CD8-positive, alpha-beta memory T cell (primary cell): ENCODE measurements at regions not wholly inside any gene's neighbourhood (a gene's known extent, or its start where the extent isn't known, plus 50 kb on each side); places are given as distances from the start of the nearest gene placed in this dataset.
"Not testable (repeated sequence)": the region's sequence is repeated elsewhere in the genome, so short reads cannot be mapped to it uniquely, and the experiment has no call there.

Experiments used
- CTCF ChIA-PET: fragments of 350-600 bp; sonication (Branson Sonifier 250); formaldehyde crosslinking; loops from one replicate; lab custom pipeline; 2021; ENCODE audit warnings: antibody characterized with exemption; lab: Charles Lee
- POLR2A ChIA-PET: fragments of 350-600 bp; sonication (Branson Sonifier 250); formaldehyde crosslinking; loops from one replicate; lab custom pipeline; 2021; ENCODE audit warnings: antibody characterized with exemption; lab: Charles Lee
- DNase-seq, 5 donors: peaks; one replicate each; pipeline versions ENCODE4 v3.0.0 to v3.0.0-alpha.2; 2020 to 2022; ENCODE audit warnings: mixed read lengths in 1 of 5
- H3K27ac ChIP-seq: one replicate; pipeline ENCODE4 v1.7.0; 2013; ENCODE audit warnings: low read depth, mild to moderate bottlenecking, low read length, moderate library complexity
- H3K27me3 ChIP-seq: 2 replicates; pipeline ENCODE4 v1.7.0; 2013; ENCODE audit warnings: low read length, mild to moderate bottlenecking; ENCODE audit not compliant: insufficient read depth, poor library complexity, severe bottlenecking
- H3K36me3 ChIP-seq: 2 replicates; pipeline ENCODE4 v1.7.0; 2013; ENCODE audit warnings: mild to moderate bottlenecking, low read length, moderate library complexity; ENCODE audit not compliant: insufficient read depth
- H3K4me1 ChIP-seq: 2 replicates; pipeline ENCODE4 v1.7.0; 2013; ENCODE audit warnings: mild to moderate bottlenecking, low read length, moderate library complexity; ENCODE audit not compliant: insufficient read depth
- H3K4me3 ChIP-seq: 2 replicates; pipeline ENCODE4 v1.7.0; 2013; ENCODE audit warnings: mild to moderate bottlenecking, low read length
- H3K9me3 ChIP-seq: 2 replicates; pipeline ENCODE4 v1.7.0; 2013; ENCODE audit warnings: mild to moderate bottlenecking, low read length
- H3K27ac Mint-ChIP-seq, 8 donors: one replicate each; pipeline ENCODE4 v1.8.0; 2020 to 2021; ENCODE audit warnings: mixed read lengths in 8 of 8, mild to moderate bottlenecking in 6 of 8, inconsistent platforms in 3 of 8, moderate library complexity in 3 of 8
- H3K27me3 Mint-ChIP-seq, 2 donors: one replicate each; pipeline ENCODE4 v1.8.0; 2020 to 2021; ENCODE audit warnings: mixed read lengths in 2 of 2, mild to moderate bottlenecking in 1 of 2, moderate library complexity in 1 of 2
- H3K36me3 Mint-ChIP-seq, 3 donors: one replicate each; pipeline ENCODE4 v1.8.0; 2020 to 2021; ENCODE audit warnings: mixed read lengths in 3 of 3, inconsistent platforms in 1 of 3, mild to moderate bottlenecking in 1 of 3
- H3K4me1 Mint-ChIP-seq, 3 donors: one replicate each; pipeline ENCODE4 v1.8.0; 2020 to 2021; ENCODE audit warnings: mixed read lengths in 3 of 3, inconsistent platforms in 1 of 3, mild to moderate bottlenecking in 1 of 3
- H3K4me3 Mint-ChIP-seq, 7 donors: one replicate each; pipeline ENCODE4 v1.8.0; 2020 to 2021; ENCODE audit warnings: mixed read lengths in 7 of 7, mild to moderate bottlenecking in 6 of 7, moderate library complexity in 4 of 7, inconsistent platforms in 2 of 7
- H3K9me3 Mint-ChIP-seq, 5 donors: one replicate each; pipeline ENCODE4 v1.8.0; 2020 to 2022; ENCODE audit warnings: mixed read lengths in 5 of 5, mild to moderate bottlenecking in 3 of 5, moderate library complexity in 2 of 5, inconsistent platforms in 1 of 5

DNA sequence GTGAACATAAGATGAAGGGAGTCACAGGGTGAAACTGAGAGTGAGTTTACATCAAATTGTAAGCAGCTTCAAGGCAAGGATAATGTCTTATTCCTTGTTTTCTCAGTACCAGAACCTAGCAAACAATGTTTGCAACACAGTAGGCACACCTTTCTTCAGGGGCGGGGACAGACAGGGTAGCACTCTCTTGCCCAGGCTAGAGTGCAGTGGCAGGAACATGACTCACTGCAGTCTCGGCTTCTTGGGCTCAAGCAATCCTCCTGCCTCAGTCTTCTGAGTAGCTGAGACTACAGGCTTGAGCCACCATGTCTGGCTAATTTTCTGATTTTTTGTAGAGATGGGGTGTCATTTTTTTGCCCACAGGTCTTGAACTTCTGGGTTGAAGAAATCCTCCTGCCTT lies 299.8 kb downstream of the CD83 start:
- no peak overlapping the region for H3K4me3 Mint-ChIP-seq
- Histone ChIP-seq H3K4me3 (no peak overlapping the region), H3K9me3 (no peaks in the 10 kb centered on the region), H3K27ac (no peak overlapping the region), H3K27me3 (no peaks in the 10 kb centered on the region), H3K4me1 (no peaks in the 10 kb centered on the region), H3K36me3 (no peaks in the 10 kb centered on the region)
- CTCF ChIA-PET: no interaction called here
- H3K9me3 Mint-ChIP-seq: no peaks in the 10 kb centered on the region
- POLR2A ChIA-PET: no interaction called here
- H3K4me1 Mint-ChIP-seq: no peaks in the 10 kb centered on the region
- peaks cover 0 to 7% (median 2%) of the 10 kb centered on the region in 3 donors for H3K36me3 Mint-ChIP-seq
- H3K27me3 Mint-ChIP-seq: peaks cover 0 to 7% of the 10 kb centered on the region in 2 donors
- H3K27ac Mint-ChIP-seq: no peak overlapping the region
- no peak for DNase-seq

DNA sequence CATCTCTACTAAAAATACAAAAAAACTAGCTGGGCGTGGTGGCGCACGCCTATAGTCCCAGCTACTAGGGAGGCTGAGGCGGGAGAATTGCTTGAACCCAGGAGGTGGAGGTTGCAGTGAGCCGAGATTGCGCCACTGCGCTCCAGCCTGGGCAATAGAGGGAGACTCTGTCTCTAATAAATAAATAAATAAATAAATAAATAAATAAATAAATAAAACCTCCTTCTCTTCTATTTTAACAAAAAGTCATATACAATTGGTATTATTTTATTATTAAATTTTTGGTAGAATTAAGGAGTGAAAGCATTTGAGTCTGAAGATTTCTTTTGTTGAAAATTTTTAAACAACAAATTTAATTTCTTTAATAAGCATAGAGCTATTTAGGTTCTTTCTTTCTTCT lies 301.7 kb downstream of the CD83 start:
- H3K36me3 Mint-ChIP-seq, CTCF ChIA-PET, H3K9me3 Mint-ChIP-seq, H3K4me1 Mint-ChIP-seq, H3K4me3 ChIP-seq, POLR2A ChIA-PET, H3K4me3 Mint-ChIP-seq, H3K9me3 ChIP-seq, H3K36me3 ChIP-seq, H3K27me3 ChIP-seq, H3K4me1 ChIP-seq, DNase-seq, H3K27ac ChIP-seq: not testable (repeated sequence)
- peak overlapping the region in 1 of 8 donors; percentile 39 for H3K27ac Mint-ChIP-seq
- H3K27me3 Mint-ChIP-seq: peaks cover 0 to 18% of the 10 kb centered on the region in 2 donors

DNA sequence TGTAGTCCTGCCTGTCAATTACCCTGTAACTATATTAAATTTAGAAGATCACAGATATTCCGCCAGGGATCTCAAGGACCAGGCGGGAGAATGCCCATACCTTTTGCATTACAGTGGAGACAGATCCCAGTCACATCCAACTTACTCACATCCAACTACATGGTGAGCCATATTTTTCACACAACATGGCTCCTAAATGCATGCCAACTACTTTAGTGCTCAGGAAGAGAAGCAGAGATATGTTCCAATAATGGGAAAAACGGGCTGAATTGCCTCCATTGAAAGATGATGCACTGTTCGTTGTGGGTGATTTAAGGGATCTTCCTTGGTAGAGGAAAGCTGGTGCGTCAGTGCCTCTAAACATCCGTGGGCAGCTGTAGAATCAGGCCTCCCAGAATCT lies 304.5 kb downstream of the CD83 start:
- peaks cover 1 to 20% of the 10 kb centered on the region in 2 donors for H3K27me3 Mint-ChIP-seq
- no peaks in the 10 kb centered on the region for H3K4me1 ChIP-seq
- no peak overlapping the region for H3K4me3 Mint-ChIP-seq
- H3K36me3 ChIP-seq: no peaks in the 10 kb centered on the region
- no peak for DNase-seq
- no peak overlapping the region for H3K27ac Mint-ChIP-seq
- no peak overlapping the region for H3K27ac ChIP-seq
- H3K27me3 ChIP-seq: no peaks in the 10 kb centered on the region
- peaks cover 0 to 10% (median 0%) of the 10 kb centered on the region in 3 donors for H3K36me3 Mint-ChIP-seq
- no peaks in the 10 kb centered on the region for H3K9me3 ChIP-seq
- POLR2A ChIA-PET: no interaction called here
- H3K4me1 Mint-ChIP-seq: no peaks in the 10 kb centered on the region
- H3K4me3 ChIP-seq: no peak overlapping the region
- CTCF ChIA-PET: no interaction called here
- no peaks in the 10 kb centered on the region for H3K9me3 Mint-ChIP-seq

DNA sequence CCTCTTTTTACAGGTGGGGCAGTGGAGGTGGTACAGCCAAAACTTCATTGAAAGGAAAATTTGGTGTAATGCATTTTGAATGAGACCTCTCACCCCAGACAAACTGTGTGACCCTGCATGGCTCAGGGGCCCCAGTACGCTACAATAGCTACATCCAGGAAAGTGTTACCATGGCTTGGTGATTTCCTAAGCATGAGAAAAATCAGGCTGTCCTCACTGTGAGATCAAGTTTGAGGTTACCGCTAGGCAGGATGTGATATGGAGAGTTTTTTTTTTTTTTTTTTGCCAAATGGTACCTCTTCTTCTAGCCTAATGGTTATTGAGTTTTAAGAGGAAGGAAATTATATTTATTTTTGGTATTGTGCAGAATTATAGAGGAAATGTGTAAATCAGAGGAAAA lies 305.3 kb downstream of the CD83 start:
- Mint-ChIP-seq H3K36me3 (peaks cover 0 to 10% (median 0%) of the 10 kb centered on the region in 3 donors), H3K27me3 (peaks cover 1 to 20% of the 10 kb centered on the region in 2 donors), H3K4me1 (no peaks in the 10 kb centered on the region), H3K9me3 (no peaks in the 10 kb centered on the region), H3K4me3 (no peak overlapping the region), H3K27ac (no peak overlapping the region)
- Histone ChIP-seq H3K36me3 (no peaks in the 10 kb centered on the region), H3K4me1 (no peaks in the 10 kb centered on the region), H3K27me3 (no peaks in the 10 kb centered on the region), H3K9me3 (no peaks in the 10 kb centered on the region), H3K4me3 (no peak overlapping the region), H3K27ac (no peak overlapping the region)
- ChIA-PET CTCF (no interaction called here), POLR2A (no interaction called here)
- no peak for DNase-seq

DNA sequence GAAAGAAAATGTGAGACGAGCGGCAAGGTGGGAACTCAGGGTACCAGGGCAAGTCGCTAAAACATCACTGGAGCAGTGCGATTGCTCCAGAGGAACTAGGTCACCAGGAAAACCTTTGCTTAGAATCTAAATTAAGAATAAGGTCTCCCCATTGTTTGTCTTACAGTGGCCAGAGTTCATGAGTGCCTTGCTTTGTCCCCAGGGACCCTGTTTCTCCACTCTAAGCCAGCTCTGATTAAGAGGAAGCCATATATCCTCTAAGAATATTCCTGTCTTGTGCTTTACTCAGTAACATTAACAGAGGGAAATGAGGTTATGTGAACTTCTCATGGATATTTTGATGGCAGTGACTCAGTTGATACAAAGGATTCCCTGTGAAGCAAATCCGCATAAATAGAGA lies 305.8 kb downstream of the CD83 start:
- H3K9me3 ChIP-seq: no peaks in the 10 kb centered on the region
- no peaks in the 10 kb centered on the region for H3K27me3 ChIP-seq
- Mint-ChIP-seq H3K36me3 (peaks cover 0 to 10% (median 0%) of the 10 kb centered on the region in 3 donors), H3K9me3 (no peaks in the 10 kb centered on the region), H3K4me1 (no peaks in the 10 kb centered on the region), H3K27ac (no peak overlapping the region), H3K4me3 (no peak overlapping the region), H3K27me3 (peaks cover 1 to 20% of the 10 kb centered on the region in 2 donors)
- no peak for DNase-seq
- H3K27ac ChIP-seq: no peak overlapping the region
- H3K4me1 ChIP-seq: no peaks in the 10 kb centered on the region
- POLR2A ChIA-PET: no interaction called here
- no peak overlapping the region for H3K4me3 ChIP-seq
- CTCF ChIA-PET: no interaction called here
- H3K36me3 ChIP-seq: no peaks in the 10 kb centered on the region

DNA sequence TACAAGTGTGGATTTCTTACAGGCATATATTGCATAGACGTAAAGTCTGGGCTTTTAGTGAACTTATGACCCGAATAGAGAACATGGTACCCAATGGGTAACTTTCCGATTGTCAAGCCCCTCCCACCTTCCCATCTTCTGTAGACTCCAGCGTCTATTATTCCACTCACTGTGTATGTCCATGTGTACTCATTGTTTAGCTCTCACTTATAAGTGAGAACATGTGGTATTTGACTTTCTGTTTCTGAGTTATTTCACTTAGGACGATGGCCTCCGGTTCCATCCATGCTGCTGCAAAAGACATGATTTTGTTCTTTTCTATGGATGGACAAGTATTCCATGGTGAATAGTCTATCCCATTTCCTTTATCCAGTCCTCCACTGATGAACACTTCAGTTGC lies 306.4 kb downstream of the CD83 start:
- Histone ChIP-seq H3K4me3 (no peak overlapping the region), H3K27ac (no peak overlapping the region), H3K27me3 (no peaks in the 10 kb centered on the region), H3K4me1 (no peaks in the 10 kb centered on the region), H3K36me3 (no peaks in the 10 kb centered on the region), H3K9me3 (no peaks in the 10 kb centered on the region)
- H3K4me1 Mint-ChIP-seq: no peaks in the 10 kb centered on the region
- H3K36me3 Mint-ChIP-seq: peaks cover 0 to 10% (median 0%) of the 10 kb centered on the region in 3 donors
- DNase-seq: no peak
- no peaks in the 10 kb centered on the region for H3K9me3 Mint-ChIP-seq
- CTCF ChIA-PET: no interaction called here
- POLR2A ChIA-PET: no interaction called here
- H3K27ac Mint-ChIP-seq: no peak overlapping the region
- H3K4me3 Mint-ChIP-seq: no peak overlapping the region
- peaks cover 1 to 21% of the 10 kb centered on the region in 2 donors for H3K27me3 Mint-ChIP-seq

DNA sequence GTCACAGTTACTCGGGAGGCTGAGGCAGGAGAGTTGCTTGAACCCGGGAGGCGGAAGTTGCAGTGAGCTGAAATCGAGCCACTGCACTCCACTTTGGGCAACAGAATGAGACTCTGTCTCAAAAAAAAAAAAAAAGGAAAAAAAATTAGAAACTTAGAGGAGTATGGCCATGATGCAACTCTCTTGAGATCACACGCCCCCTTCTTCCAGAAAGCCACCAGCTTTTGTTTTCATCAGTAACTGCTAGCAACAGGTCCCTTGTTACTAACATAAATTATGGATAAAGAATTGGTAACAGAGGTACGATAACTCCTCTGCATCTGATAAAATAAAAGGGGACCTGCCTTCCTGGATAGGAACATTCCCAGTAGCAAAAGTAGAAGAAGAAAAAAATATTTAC lies 308.2 kb downstream of the CD83 start:
- Mint-ChIP-seq H3K27ac (no peak overlapping the region), H3K4me1 (no peaks in the 10 kb centered on the region), H3K9me3 (no peaks in the 10 kb centered on the region), H3K4me3 (no peak overlapping the region), H3K36me3 (peaks cover 0 to 4% (median 0%) of the 10 kb centered on the region in 3 donors), H3K27me3 (peaks cover 1 to 24% of the 10 kb centered on the region in 2 donors)
- H3K4me1 ChIP-seq: no peaks in the 10 kb centered on the region
- ChIA-PET POLR2A (no interaction called here), CTCF (no interaction called here)
- H3K27ac ChIP-seq: no peak overlapping the region
- H3K36me3 ChIP-seq: no peaks in the 10 kb centered on the region
- DNase-seq: no peak
- no peaks in the 10 kb centered on the region for H3K27me3 ChIP-seq
- no peaks in the 10 kb centered on the region for H3K9me3 ChIP-seq
- no peak overlapping the region for H3K4me3 ChIP-seq

DNA sequence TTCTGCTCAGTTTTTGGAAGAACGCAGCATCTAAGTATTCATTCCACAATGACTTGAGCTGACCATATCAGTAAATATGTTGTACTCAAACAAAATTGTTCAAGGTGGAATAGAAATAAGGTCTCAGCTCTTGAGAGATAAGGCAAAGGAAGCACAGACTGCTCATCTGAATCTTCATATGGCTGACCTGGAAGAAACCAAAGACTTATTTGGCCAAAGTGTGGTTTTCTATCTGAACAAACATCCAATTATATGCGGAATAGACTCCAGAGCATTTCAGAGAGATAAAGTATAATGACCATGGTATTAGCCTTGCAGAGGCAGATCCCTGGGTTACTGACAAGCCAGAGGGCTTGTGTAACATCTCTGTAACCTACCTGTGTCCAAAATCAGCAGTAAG lies 308.7 kb downstream of the CD83 start:
- peaks cover 0 to 4% (median 0%) of the 10 kb centered on the region in 3 donors for H3K36me3 Mint-ChIP-seq
- CTCF ChIA-PET: no interaction called here
- Histone ChIP-seq H3K9me3 (no peaks in the 10 kb centered on the region), H3K4me1 (no peaks in the 10 kb centered on the region), H3K27me3 (no peaks in the 10 kb centered on the region), H3K4me3 (no peak overlapping the region), H3K27ac (no peak overlapping the region), H3K36me3 (no peaks in the 10 kb centered on the region)
- no peak overlapping the region for H3K4me3 Mint-ChIP-seq
- H3K27ac Mint-ChIP-seq: no peak overlapping the region
- H3K4me1 Mint-ChIP-seq: no peaks in the 10 kb centered on the region
- no peaks in the 10 kb centered on the region for H3K9me3 Mint-ChIP-seq
- POLR2A ChIA-PET: no interaction called here
- DNase-seq: no peak
- H3K27me3 Mint-ChIP-seq: peaks cover 1 to 24% of the 10 kb centered on the region in 2 donors

DNA sequence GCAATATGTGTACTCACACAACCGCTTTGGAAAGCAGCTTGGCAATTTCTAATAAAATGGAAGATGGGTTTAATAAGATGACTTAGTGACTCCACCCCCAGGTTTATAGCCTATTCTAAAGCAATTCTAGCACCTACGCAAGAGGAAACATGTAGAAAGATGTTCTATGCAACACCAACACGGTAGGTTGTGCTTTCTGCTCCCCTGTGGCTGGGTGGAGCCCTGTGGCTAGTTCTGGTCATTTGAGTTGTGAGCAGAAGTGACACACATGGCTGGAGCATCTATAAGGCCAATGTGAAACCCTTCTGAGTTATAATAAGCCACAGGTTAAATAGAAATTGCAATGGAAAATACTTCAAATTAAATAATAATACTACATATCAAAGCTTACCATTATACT lies 310.7 kb downstream of the CD83 start:
- Histone ChIP-seq H3K4me3 (no peak overlapping the region), H3K36me3 (no peaks in the 10 kb centered on the region), H3K27ac (no peak overlapping the region), H3K4me1 (no peaks in the 10 kb centered on the region), H3K27me3 (no peaks in the 10 kb centered on the region), H3K9me3 (no peaks in the 10 kb centered on the region)
- H3K27ac Mint-ChIP-seq: no peak overlapping the region
- peaks cover 1 to 13% of the 10 kb centered on the region in 2 donors for H3K27me3 Mint-ChIP-seq
- H3K36me3 Mint-ChIP-seq: peaks cover 0 to 4% (median 0%) of the 10 kb centered on the region in 3 donors
- H3K9me3 Mint-ChIP-seq: no peaks in the 10 kb centered on the region
- no peak for DNase-seq
- ChIA-PET CTCF (no interaction called here), POLR2A (no interaction called here)
- no peaks in the 10 kb centered on the region for H3K4me1 Mint-ChIP-seq
- H3K4me3 Mint-ChIP-seq: no peak overlapping the region
